Thymus (tissue), 11 donors: ENCODE measurements at regions not wholly inside any gene's neighbourhood (a gene's known extent, or its start where the extent isn't known, plus 50 kb on each side); places are given as distances from the start of the nearest gene placed in this dataset.

Experiments
- DNase-seq, 9 donors: peaks; one replicate each; pipeline ENCODE4 v3.0.0-alpha.2; 2013; ENCODE audit warnings: low spot score in 9 of 9, low read depth in 6 of 9, missing footprints in 1 of 9
- H3K27ac ChIP-seq, 2 donors: one replicate each; pipeline ENCODE4 v1.5.1; 2013; ENCODE audit warnings: control low read depth in 1 of 2, low read depth in 1 of 2, low read length in 1 of 2, mild to moderate bottlenecking in 1 of 2, moderate library complexity in 1 of 2
- H3K27me3 ChIP-seq, 2 donors: one replicate each; pipeline ENCODE4 v1.5.1; 2013; ENCODE audit warnings: low read length in 1 of 2; ENCODE audit not compliant: control insufficient read depth in 2 of 2, insufficient read depth in 1 of 2
- H3K36me3 ChIP-seq, 2 donors: one replicate each; pipeline ENCODE4 v1.5.1; 2013; ENCODE audit warnings: low read length in 1 of 2, mild to moderate bottlenecking in 1 of 2, moderate library complexity in 1 of 2; ENCODE audit not compliant: control insufficient read depth in 2 of 2, insufficient read depth in 2 of 2
- H3K4me1 ChIP-seq, 2 donors: one replicate each; pipeline ENCODE4 v1.5.1; 2013; ENCODE audit warnings: low read length in 2 of 2; ENCODE audit not compliant: control insufficient read depth in 2 of 2, insufficient read depth in 2 of 2
- H3K4me3 ChIP-seq, 2 donors: one replicate each; pipeline ENCODE4 v1.5.1; 2013; ENCODE audit warnings: low read length in 2 of 2, control low read depth in 1 of 2, mild to moderate bottlenecking in 1 of 2
- H3K9me3 ChIP-seq, 2 donors: one replicate each; pipeline ENCODE4 v1.5.1; 2013; ENCODE audit warnings: low read length in 1 of 2, mild to moderate bottlenecking in 1 of 2; ENCODE audit not compliant: control insufficient read depth in 2 of 2, insufficient read depth in 1 of 2
- WGBS: extraction: QIAGEN DNeasy Blood & Tissue Kit; methylation state at CpG from one replicate; pipeline ENCODE4 v1.1.7; 2013; 5-methylcytosine and 5-hydroxymethylcytosine counted together
- donor health status: healthy.

DNA sequence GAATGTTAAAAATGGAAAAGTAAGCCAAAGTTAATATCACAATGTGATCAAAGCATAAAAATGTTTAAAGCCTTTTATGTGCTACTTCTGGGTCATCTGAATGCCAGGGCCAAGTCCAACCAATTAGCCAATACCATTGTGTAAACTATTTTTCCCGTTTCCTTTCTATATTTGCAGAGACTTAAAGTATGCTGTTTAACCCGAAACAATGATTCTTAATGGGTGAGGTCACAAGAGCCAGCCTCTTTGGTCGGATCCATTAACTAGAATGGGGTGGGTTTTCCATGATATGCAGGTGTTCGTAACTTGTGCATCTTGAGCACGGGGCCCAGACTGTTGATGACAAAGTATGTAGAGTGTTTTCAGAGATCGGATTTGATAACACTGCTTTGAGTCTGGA, 111.3 kb upstream of the IGFBP3 start:
- WGBS, result 91% methylated on average over 6 of the region's 6 CpGs
- H3K27ac ChIP-seq, result no peak overlapping the region

DNA sequence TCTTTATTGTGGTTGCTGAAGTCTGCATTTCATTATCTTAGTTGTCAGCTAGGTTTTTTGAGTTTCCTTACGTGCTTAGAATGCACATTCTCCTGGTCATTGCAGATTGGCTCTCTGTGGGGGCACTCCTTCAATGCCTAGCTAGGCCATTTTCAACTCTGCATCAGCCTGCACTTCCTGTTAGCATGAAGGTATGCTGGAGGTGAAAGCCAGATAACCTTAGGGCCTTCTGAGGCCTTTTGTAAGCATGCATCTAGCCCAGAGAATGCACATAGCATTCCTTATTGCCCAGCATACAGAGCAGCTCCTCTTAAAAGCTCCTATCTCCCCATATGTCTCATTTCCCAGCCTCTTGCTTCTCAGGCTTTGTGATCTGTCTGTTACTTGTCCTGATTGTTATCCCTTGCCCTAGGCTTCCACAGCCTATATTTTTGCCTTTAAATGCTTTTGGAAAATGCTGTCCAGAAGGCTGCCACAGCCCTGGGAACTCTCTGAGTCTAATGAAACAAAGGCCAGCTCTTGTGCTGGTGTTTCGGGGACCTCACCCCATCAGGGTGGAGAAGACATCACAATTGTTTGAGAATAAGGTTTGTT, 108.1 kb upstream of the IGFBP3 start:
- Histone ChIP-seq H3K4me1 (no peaks in the 10 kb centered on the region), H3K36me3 (no peaks in the 10 kb centered on the region), H3K4me3 (no peak overlapping the region), H3K27ac (no peak overlapping the region), H3K27me3 (no peaks in the 10 kb centered on the region), H3K9me3 (no peaks in the 10 kb centered on the region)
- DNase-seq, result no peak
- 83% methylated on average over 2 of the region's 2 CpGs for WGBS

More for the DNA sequence above, 111.3 kb upstream of the IGFBP3 start:
- Histone ChIP-seq H3K4me1 (no peaks in the 10 kb centered on the region), H3K36me3 (no peaks in the 10 kb centered on the region), H3K9me3 (no peaks in the 10 kb centered on the region), H3K4me3 (no peak overlapping the region), H3K27me3 (no peaks in the 10 kb centered on the region)
- no peak for DNase-seq

DNA sequence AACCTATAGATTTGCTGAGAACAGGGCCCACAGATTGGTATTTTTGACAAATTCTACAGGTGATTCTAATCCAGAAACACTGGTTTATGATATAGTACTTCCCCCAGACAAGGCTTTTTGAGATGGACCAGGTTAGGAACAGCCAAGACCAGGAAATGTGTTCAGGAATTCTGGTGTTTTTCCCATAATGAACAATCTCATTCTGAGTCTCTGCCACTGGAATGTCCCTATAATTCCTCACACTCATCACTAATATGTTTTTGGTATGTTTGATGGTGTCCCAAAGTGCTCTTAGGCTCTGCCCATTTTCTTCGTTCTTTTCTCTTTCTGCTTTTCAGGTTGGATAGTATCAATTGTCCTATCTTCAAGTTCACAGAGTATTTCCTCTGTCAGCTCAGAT, 107.2 kb upstream of the IGFBP3 start:
- WGBS, result 91% methylated on average over 1 of the region's 1 CpG
- no peak overlapping the region for H3K4me3 ChIP-seq
- H3K36me3 ChIP-seq, result no peaks in the 10 kb centered on the region
- H3K27me3 ChIP-seq, result no peaks in the 10 kb centered on the region
- no peak for DNase-seq
- H3K9me3 ChIP-seq, result no peaks in the 10 kb centered on the region
- no peaks in the 10 kb centered on the region for H3K4me1 ChIP-seq
- no peak overlapping the region for H3K27ac ChIP-seq

DNA sequence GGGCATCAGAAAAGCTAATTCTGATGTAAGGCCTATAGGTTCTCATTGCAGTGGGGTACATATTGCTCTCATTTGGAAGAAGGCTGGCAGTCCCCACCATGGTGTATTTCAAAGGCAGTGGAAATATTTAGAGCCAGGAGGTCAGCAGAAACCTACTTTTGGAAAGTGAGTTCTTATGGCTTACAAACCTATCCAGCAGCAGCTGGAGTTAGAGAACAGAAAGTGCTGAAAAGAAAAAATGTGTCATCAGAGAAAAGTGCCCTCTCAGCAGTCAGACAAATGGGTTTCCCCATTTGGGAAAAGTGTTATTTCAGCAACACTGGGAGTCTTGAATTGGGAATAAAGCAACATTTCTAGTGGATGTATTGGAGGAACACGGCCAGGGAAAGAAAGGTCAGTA, 105.7 kb upstream of the IGFBP3 start:
- 95% methylated on average over 1 of the region's 1 CpG for WGBS
- H3K4me3 ChIP-seq, result no peak overlapping the region
- H3K36me3 ChIP-seq, result no peaks in the 10 kb centered on the region
- H3K27me3 ChIP-seq, result no peaks in the 10 kb centered on the region
- H3K4me1 ChIP-seq, result no peaks in the 10 kb centered on the region
- no peak for DNase-seq
- no peaks in the 10 kb centered on the region for H3K9me3 ChIP-seq
- H3K27ac ChIP-seq, result no peak overlapping the region

DNA sequence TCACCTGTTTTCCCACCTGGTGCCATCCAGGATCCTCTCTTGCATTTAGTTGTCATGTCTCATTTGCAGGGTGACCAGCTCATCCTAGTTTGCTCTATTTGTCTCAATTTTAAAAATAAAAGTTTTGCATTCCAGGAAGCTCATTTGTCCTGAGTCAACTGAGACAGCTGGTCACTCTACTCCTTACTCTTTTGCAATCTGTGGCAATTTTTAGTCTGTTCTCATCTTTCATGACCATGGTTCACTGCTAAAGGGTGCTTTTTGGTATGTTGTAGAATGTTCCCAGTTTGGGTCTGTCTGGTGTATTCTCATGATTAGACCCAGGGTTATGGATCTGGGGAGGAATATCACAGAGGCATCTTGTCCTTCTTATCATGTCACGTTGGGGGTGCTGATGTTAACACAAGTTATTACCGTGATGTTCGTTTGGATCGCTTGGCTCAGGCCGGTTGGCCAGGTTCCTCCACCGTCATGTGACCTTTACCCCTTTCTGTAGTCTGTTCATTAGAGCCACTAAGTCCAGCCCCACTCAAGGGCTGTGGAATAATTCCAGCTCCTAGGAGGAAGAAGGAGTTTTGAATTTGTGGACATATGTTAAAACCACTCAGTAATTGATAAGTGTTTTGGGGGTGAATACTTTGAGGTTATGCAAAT, 103.3 kb upstream of the IGFBP3 start:
- H3K9me3 ChIP-seq, result no peaks in the 10 kb centered on the region
- no peaks in the 10 kb centered on the region for H3K4me1 ChIP-seq
- H3K4me3 ChIP-seq, result no peak overlapping the region
- 85% methylated on average over 6 of the region's 6 CpGs for WGBS
- no peak overlapping the region for H3K27ac ChIP-seq
- DNase-seq, result no peak
- no peaks in the 10 kb centered on the region for H3K27me3 ChIP-seq
- no peaks in the 10 kb centered on the region for H3K36me3 ChIP-seq

DNA sequence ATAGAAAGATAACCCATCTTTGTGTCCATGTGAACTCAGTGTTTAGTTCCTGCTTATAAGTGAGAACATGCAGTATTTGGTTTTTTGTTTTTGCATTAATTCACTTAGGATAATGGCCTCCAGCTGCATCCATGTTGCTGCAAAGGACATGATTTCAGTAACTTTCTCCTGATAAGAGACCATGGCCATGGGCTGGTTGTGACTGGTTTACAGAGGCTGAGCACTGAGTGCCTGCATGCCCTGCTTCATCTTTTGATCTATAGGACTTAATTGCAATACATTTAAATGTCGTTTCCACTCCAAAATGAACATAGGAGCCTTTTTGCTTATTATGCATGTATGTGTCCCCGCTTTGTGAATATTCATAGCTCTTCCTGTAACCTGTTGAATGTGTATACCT, 101.3 kb upstream of the IGFBP3 start:
- no peaks in the 10 kb centered on the region for H3K27me3 ChIP-seq
- WGBS, result 91% methylated on average over 2 of the region's 2 CpGs
- DNase-seq, result no peak
- H3K27ac ChIP-seq, result no peak overlapping the region
- no peak overlapping the region for H3K4me3 ChIP-seq
- no peaks in the 10 kb centered on the region for H3K4me1 ChIP-seq
- H3K36me3 ChIP-seq, result no peaks in the 10 kb centered on the region
- H3K9me3 ChIP-seq, result no peaks in the 10 kb centered on the region

DNA sequence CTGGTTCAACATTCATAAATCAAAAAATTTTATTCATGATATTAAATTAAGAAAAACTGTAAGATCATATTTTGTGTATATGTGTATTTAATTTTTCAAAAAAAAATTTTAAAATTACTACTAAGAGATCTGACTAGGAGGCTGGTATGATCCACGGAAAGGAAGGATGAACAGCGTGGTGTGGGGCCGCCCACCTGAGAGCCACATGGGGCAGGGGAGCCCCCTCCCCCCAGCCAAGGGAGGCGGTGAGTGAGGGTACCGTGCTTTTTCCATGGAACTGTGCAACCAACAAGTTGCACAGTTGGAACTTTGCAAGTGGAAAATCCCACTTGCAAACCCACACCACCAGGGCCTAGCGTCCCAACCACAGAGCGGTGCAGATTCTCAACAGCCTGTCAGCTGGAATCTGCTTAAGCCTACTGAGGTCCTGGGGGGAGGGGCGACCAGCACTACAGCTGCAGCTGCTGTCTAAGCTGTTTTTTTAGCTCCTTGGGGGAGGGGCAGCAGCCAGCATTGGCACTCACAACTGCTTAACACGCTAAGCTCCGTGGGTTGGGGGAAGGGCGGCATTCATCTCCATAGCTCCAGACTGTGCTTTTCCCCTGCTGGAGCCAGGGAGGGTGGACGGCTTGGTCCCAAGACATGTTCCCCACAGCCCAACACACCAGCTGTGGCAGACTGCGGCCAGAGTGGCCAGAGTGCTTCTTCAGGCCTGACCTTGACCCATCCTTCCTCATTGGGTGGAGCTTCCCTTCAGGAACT, 94.2 kb upstream of the IGFBP3 start:
- Histone ChIP-seq H3K27me3 (no peaks in the 10 kb centered on the region), H3K4me3 (no peak overlapping the region), H3K9me3 (peaks cover 0 to 8% of the 10 kb centered on the region in 2 donors), H3K4me1 (peaks cover 0 to 8% of the 10 kb centered on the region in 2 donors), H3K36me3 (no peaks in the 10 kb centered on the region), H3K27ac (peak overlapping the region in 1 of 2 donors; percentile 65)
- WGBS, result 50% methylated on average over 13 of the region's 13 CpGs
- DNase-seq, result peak; percentile 34 to 88 (median 68)

DNA sequence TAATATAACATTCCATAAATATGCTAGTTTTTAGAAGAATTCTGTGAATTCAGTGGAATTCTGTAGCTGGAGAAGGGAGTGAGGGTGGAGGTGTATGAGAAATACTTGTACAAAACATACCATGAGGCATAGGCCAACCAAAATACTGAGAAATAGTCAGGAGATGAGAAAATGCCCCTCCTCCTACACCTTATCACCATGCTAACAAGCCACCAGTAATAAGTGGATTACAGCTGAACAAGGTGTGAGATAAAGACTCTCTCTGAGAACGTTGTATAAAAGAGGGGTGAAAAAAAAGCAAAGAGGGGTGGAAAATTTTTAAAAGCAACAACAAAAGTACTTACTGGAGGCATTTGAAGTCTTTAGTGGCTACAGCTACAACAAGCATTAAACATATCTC, 90.4 kb upstream of the IGFBP3 start:
- H3K9me3 ChIP-seq, result peaks cover 0 to 8% of the 10 kb centered on the region in 2 donors
- no peaks in the 10 kb centered on the region for H3K27me3 ChIP-seq
- no peak overlapping the region for H3K27ac ChIP-seq
- no peak overlapping the region for H3K4me3 ChIP-seq
- no peak for DNase-seq
- H3K4me1 ChIP-seq, result peaks cover 0 to 8% of the 10 kb centered on the region in 2 donors
- 15% methylated on average over 1 of the region's 1 CpG for WGBS
- H3K36me3 ChIP-seq, result no peaks in the 10 kb centered on the region

DNA sequence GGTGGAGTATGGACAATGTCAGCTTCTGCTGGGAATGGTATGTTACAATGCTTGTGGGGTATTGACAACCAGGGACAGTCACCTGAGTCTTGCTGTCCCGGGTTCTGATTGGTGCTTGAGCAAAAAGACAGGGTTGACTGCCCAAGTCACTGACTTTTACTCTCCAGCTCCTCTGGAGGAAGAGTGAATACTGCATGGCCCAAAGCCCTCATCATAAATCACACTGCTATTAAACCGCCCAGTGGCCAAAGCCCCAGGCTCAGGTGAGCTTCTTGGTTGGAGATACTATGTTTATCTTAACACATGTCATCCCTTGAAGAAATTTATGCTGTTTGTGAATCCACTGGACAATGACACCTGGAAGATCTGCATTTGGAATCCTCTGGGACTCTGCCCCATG, 90.0 kb upstream of the IGFBP3 start:
- 87% methylated on average over 2 of the region's 2 CpGs for WGBS
- no peak overlapping the region for H3K4me3 ChIP-seq
- H3K27me3 ChIP-seq, result no peaks in the 10 kb centered on the region
- DNase-seq, result no peak
- peaks cover 0 to 8% of the 10 kb centered on the region in 2 donors for H3K9me3 ChIP-seq
- peaks cover 0 to 8% of the 10 kb centered on the region in 2 donors for H3K4me1 ChIP-seq
- no peak overlapping the region for H3K27ac ChIP-seq
- no peaks in the 10 kb centered on the region for H3K36me3 ChIP-seq
